ENCODE measurements at regions not wholly inside any gene's neighbourhood (a gene's known extent, or its start where the extent isn't known, plus 50 kb on each side); places are given as distances from the start of the nearest gene placed in this dataset.

DNA sequence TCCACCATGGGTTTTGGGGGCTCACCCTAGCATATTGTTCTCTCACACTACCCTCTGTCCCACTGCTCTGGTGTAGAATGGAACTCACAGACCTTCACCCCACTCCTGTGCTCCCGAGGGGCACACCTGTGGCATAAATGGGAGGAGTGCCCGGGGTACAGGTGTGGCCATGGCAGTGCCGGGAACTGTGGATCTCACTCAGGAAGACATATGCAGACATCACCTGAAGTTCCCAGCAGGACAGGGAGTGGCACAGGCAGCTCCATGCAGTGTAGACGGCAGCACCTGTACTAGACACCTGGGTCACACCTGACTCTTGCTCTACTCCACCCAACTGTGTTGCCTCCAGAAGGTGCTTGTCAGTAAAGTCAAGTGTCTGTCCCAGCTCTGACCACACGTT, 57.6 kb upstream of the MRPS22 start:
- TF ChIP-seq TBX2 (CRISPR knock-in tag; IDR thresholded peaks at IDR 0.05; ENCODE audit: borderline replicate concordance) (no peak), TAF1 (CRISPR knock-in tag; IDR thresholded peaks at IDR 0.05) (no peak), ZNF124 (CRISPR knock-in tag; IDR thresholded peaks at IDR 0.05) (no peak), KDM4B (CRISPR knock-in tag; IDR thresholded peaks at IDR 0.05) (no peak), EP300 (IDR thresholded peaks at IDR 0.05; ENCODE audit: low read depth in 2 of 2, low read length in 2 of 2) (no peak), EP300 (CRISPR knock-in tag; IDR thresholded peaks at IDR 0.05; ENCODE audit: borderline replicate concordance) (no peak), BHLHE40 (IDR thresholded peaks at IDR 0.05; ENCODE audit: low read length) (no peak), FOXK2 (IDR thresholded peaks at IDR 0.05) (no peak), RELA (CRISPR knock-in tag; IDR thresholded peaks at IDR 0.05) (no peak)
